ENCODE measurements at regions not wholly inside any gene's neighbourhood (a gene's known extent, or its start where the extent isn't known, plus 50 kb on each side); places are given as distances from the start of the nearest gene placed in this dataset.
A peak's percentile ranks its signal among the peaks of the same experiment; 100 is the strongest.

GRCh38 chr1:112788561-112788960 is 73.4 kb upstream of the PPM1J start:
- ATAC-seq = no peak
- Mint-ChIP-seq H3K4me1 (peaks cover 5% of the 10 kb centered on the region), H3K4me3 (no peak overlapping the region), H3K36me3 (ENCODE audit: low read depth) (peaks cover 5% of the 10 kb centered on the region), H3K27ac (peak overlapping the region; percentile 8), H3K27me3 (peaks cover 32% of the 10 kb centered on the region)
- DNase-seq = no peak
- no peaks in the 10 kb centered on the region for H3K9me3 ChIP-seq (ENCODE audit: control insufficient read depth, low read length, poor library complexity, severe bottlenecking)

GRCh38 chr1:112788054-112788453 is 72.9 kb upstream of the PPM1J start:
- no peak for ATAC-seq
- Mint-ChIP-seq H3K4me3 (no peak overlapping the region), H3K27ac (peak overlapping the region; percentile 8), H3K4me1 (no peaks in the 10 kb centered on the region), H3K36me3 (ENCODE audit: low read depth) (peaks cover 5% of the 10 kb centered on the region), H3K27me3 (peaks cover 32% of the 10 kb centered on the region)
- DNase-seq = no peak
- H3K9me3 ChIP-seq (ENCODE audit: control insufficient read depth, low read length, poor library complexity, severe bottlenecking) = no peaks in the 10 kb centered on the region

DNA sequence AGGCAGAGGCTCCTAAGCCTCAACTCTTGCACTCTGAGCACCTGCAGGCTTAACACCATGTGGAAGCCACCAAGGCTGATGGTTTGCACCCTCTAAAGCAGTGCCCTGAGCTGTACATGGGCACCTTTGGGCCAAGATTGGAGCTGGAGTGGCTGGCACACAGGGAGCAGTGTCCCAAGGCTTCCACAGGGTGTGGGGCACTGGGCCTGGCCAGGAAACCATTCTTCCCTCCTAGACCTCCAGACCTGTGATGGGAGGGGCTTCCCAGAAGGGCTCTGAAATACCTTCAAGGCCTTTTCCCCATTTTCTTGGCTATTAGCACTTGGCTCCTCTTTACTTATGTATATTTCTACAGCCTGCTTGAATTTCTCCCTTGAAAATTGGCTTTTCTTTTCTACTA is 67.9 kb upstream of the PPM1J start:
- ATAC-seq (no peak), DNase-seq (no peak)
- Mint-ChIP-seq H3K4me3 (no peak overlapping the region), H3K27me3 (peaks cover 17% of the 10 kb centered on the region), H3K4me1 (no peaks in the 10 kb centered on the region), H3K36me3 (ENCODE audit: low read depth) (no peaks in the 10 kb centered on the region), H3K27ac (no peak overlapping the region)
- no peaks in the 10 kb centered on the region for H3K9me3 ChIP-seq (ENCODE audit: control insufficient read depth, low read length, poor library complexity, severe bottlenecking)

DNA sequence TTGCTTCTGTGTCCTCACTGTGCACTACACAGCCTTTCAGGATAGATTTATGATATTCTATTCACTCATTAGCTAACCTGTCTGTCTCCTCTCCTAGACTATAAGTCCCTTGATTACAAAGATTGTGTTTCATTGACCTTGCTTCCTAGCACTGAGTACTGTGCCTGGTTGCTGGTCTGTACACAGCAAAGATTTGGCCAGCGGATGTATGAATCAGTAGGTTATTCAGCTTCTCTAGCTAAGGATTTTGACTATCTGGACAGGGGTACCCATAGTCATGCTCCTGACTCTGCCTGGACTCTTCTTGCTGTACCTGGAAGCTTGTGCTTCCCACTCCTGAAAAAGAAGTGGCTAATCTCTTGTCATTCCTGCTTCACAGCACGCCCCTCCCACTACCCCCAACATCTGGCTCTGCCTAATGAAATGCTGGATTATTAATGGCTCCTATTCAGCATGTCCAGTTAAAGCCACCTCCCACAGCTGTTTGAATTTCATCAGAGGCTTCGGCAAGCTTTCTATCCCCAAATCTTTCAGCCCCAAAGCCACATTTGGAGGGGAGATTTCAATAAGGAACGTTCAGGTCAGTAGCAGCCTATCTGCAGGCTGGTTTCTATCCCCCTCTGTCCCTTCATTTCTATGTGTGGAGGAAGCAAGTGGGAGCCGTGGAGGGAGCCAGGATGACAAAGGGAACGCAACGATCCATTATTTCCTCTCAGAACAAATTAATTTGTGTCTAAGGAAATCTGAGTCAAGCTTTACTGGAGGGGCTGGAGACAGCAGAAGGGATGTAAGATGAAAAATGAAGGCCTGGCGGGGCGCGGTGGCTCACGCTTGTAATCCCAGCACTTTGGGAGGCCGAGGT is 64.8 kb upstream of the PPM1J start:
- no peaks in the 10 kb centered on the region for H3K4me1 Mint-ChIP-seq
- no peak for ATAC-seq
- H3K27ac Mint-ChIP-seq = no peak overlapping the region
- H3K36me3 Mint-ChIP-seq (ENCODE audit: low read depth) = no peaks in the 10 kb centered on the region
- no peaks in the 10 kb centered on the region for H3K9me3 ChIP-seq (ENCODE audit: control insufficient read depth, low read length, poor library complexity, severe bottlenecking)
- DNase-seq = no peak
- no peak overlapping the region for H3K4me3 Mint-ChIP-seq
- H3K27me3 Mint-ChIP-seq = peaks cover 24% of the 10 kb centered on the region

GRCh38 chr1:112778137-112778536 is 63.0 kb upstream of the PPM1J start:
- ATAC-seq (no peak), DNase-seq (no peak)
- no peak overlapping the region for H3K4me3 Mint-ChIP-seq
- no peaks in the 10 kb centered on the region for H3K9me3 ChIP-seq (ENCODE audit: control insufficient read depth, low read length, poor library complexity, severe bottlenecking)
- no peaks in the 10 kb centered on the region for H3K36me3 Mint-ChIP-seq (ENCODE audit: low read depth)
- H3K4me1 Mint-ChIP-seq = no peaks in the 10 kb centered on the region
- peaks cover 24% of the 10 kb centered on the region for H3K27me3 Mint-ChIP-seq
- H3K27ac Mint-ChIP-seq = no peak overlapping the region

DNA sequence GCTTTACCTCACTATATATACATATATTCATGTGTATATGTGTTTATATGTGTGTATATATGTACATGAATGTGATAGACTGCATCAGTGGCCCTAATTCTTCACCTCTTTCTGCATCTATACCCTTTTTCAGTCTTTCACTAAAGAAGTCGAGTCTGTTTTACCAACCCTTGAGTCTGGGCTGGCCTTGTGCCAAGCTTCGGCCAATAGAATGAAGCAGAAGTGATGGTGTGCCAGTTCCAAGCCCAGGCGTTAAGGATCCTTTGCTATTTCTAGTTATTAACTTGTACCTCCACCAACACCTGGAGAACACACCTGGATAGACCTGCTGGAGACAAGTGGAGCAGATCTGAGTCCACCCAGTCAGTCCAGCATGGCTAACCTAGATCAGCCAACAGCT is 61.6 kb upstream of the PPM1J start:
- H3K27ac Mint-ChIP-seq = no peak overlapping the region
- H3K36me3 Mint-ChIP-seq (ENCODE audit: low read depth) = no peaks in the 10 kb centered on the region
- no peaks in the 10 kb centered on the region for H3K4me1 Mint-ChIP-seq
- H3K27me3 Mint-ChIP-seq = peaks cover 32% of the 10 kb centered on the region
- no peak overlapping the region for H3K4me3 Mint-ChIP-seq
- H3K9me3 ChIP-seq (ENCODE audit: control insufficient read depth, low read length, poor library complexity, severe bottlenecking) = no peaks in the 10 kb centered on the region
- DNase-seq = no peak
- no peak for ATAC-seq

- ATAC-seq (no peak), DNase-seq (no peak)
- H3K4me3 Mint-ChIP-seq = no peak overlapping the region
- no peaks in the 10 kb centered on the region for H3K9me3 ChIP-seq (ENCODE audit: control insufficient read depth, low read length, poor library complexity, severe bottlenecking)
- no peak overlapping the region for H3K27ac Mint-ChIP-seq
- H3K36me3 Mint-ChIP-seq (ENCODE audit: low read depth) = no peaks in the 10 kb centered on the region
- H3K27me3 Mint-ChIP-seq = peaks cover 20% of the 10 kb centered on the region
- H3K4me1 Mint-ChIP-seq = peaks cover 11% of the 10 kb centered on the region
Observed at GRCh38 chr1:112772781-112773180, 57.6 kb upstream of the PPM1J start.

DNA sequence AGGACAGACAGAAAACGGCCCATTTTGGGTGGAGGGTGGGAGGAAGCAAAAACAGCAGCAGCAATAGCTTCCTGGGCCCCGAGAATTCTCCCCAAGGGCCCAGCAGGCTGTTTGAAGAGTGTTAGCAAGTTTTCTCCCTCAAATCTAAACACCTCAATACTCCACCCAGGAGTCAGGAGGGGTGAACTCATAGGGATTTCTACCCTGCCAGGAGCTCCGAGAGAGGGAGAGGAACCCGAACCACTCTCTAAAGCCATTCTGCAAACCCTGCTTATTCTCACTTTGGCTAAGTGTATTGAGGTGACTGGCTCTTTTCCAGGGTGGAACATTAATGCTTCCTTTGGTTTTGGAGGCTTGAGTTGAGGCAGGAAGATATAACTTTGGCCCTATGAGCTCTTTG is 55.6 kb upstream of the PPM1J start:
- ATAC-seq (no peak), DNase-seq (no peak)
- peaks cover 13% of the 10 kb centered on the region for H3K27me3 Mint-ChIP-seq
- peak overlapping the region; percentile 28 for H3K4me3 Mint-ChIP-seq
- H3K9me3 ChIP-seq (ENCODE audit: control insufficient read depth, low read length, poor library complexity, severe bottlenecking) = no peaks in the 10 kb centered on the region
- no peaks in the 10 kb centered on the region for H3K36me3 Mint-ChIP-seq (ENCODE audit: low read depth)
- H3K4me1 Mint-ChIP-seq = peaks cover 11% of the 10 kb centered on the region
- H3K27ac Mint-ChIP-seq = peak overlapping the region; percentile 34

- ATAC-seq (no peak), DNase-seq (no peak)
- Mint-ChIP-seq H3K27ac (no peak overlapping the region), H3K36me3 (ENCODE audit: low read depth) (no peaks in the 10 kb centered on the region), H3K27me3 (peaks cover 13% of the 10 kb centered on the region), H3K4me1 (peaks cover 11% of the 10 kb centered on the region), H3K4me3 (no peak overlapping the region)
- no peaks in the 10 kb centered on the region for H3K9me3 ChIP-seq (ENCODE audit: control insufficient read depth, low read length, poor library complexity, severe bottlenecking)
Observed at GRCh38 chr1:112769611-112770010, 54.5 kb upstream of the PPM1J start.

- Mint-ChIP-seq H3K4me1 (peaks cover 11% of the 10 kb centered on the region), H3K27me3 (peaks cover 16% of the 10 kb centered on the region)
Observed at GRCh38 chr1:112767646-112768045, 52.5 kb upstream of the PPM1J start.

More at GRCh38 chr1:112767646-112768045, 52.5 kb upstream of the PPM1J start:
- Mint-ChIP-seq H3K4me3 (no peak overlapping the region), H3K27ac (no peak overlapping the region), H3K36me3 (ENCODE audit: low read depth) (no peaks in the 10 kb centered on the region)
- ATAC-seq (no peak), DNase-seq (no peak)
- no peaks in the 10 kb centered on the region for H3K9me3 ChIP-seq (ENCODE audit: control insufficient read depth, low read length, poor library complexity, severe bottlenecking)
